PC-3 (cell line): ENCODE measurements at regions not wholly inside any gene's neighbourhood (a gene's known extent, or its start where the extent isn't known, plus 50 kb on each side); places are given as distances from the start of the nearest gene placed in this dataset.

Source experiments
- ATAC-seq: fragments of 200-7000 bp; cut with Tn5 transposase; 2 replicates; pipeline ENCODE4 v1.9.1; 2020; ENCODE audit warnings: mild to moderate bottlenecking, moderate library complexity
- BruUV-seq: library from RNA; stranded (reverse); fragments of 400-500 nt; replicated peaks from 2 replicates; lab custom pipeline; 2021; lab: Mats Ljungman, UMichigan
- CTCF ChIA-PET: fragments of 300-600 bp; sonication (Branson Sonifier 250); formaldehyde crosslinking; loops from one replicate; lab custom pipeline; 2022; ENCODE audit warnings: antibody characterized with exemption; lab: Charles Lee
- POLR2A ChIA-PET: fragments of 300-600 bp; sonication (Branson Sonifier 250); formaldehyde crosslinking; loops from one replicate; lab custom pipeline; 2022; ENCODE audit warnings: antibody characterized with exemption; ENCODE audit not compliant: unreplicated experiment; lab: Charles Lee
- DNase-seq: peaks from one replicate; pipeline ENCODE4 v3.0.0-alpha.2; 2015
- H2AFZ ChIP-seq: fragments of 300-600 bp; sonication (generic); 2 replicates; pipeline ENCODE4 v1.6.0; 2016; ENCODE audit warnings: antibody characterized with exemption, low read length
- H3F3A ChIP-seq: fragments of 300-600 bp; sonication (generic); one replicate; pipeline ENCODE4 v1.6.0; 2017; ENCODE audit warnings: antibody characterized with exemption, low read length, control low read depth, mild to moderate bottlenecking; ENCODE audit not compliant: unreplicated experiment
- H3K27ac ChIP-seq: fragments of 300-600 bp; sonication (generic); 2 replicates; pipeline ENCODE4 v1.5.1; 2016; ENCODE audit warnings: mild to moderate bottlenecking, low read length
- H3K27me3 ChIP-seq: fragments of 300-600 bp; sonication (generic); 2 replicates; pipeline ENCODE4 v1.6.1; 2016; ENCODE audit warnings: low read length, mixed read lengths
- H3K36me3 ChIP-seq: fragments of 300-600 bp; sonication (generic); 2 replicates; pipeline ENCODE4 v1.6.1; 2016; ENCODE audit warnings: low read depth, mixed run types, low read length, mixed read lengths
- H3K4me1 ChIP-seq: fragments of 300-600 bp; sonication (generic); 2 replicates; pipeline ENCODE4 v1.5.1; 2016; ENCODE audit warnings: low read length; ENCODE audit not compliant: insufficient read depth
- H3K4me2 ChIP-seq: fragments of 300-600 bp; sonication (generic); 2 replicates; pipeline ENCODE4 v1.6.0; 2016; ENCODE audit warnings: low read length
- H3K4me3 ChIP-seq: fragments of 300-600 bp; sonication (generic); 2 replicates; pipeline ENCODE4 v1.5.1; 2016; ENCODE audit warnings: mild to moderate bottlenecking, low read length, mixed read lengths
- H3K79me2 ChIP-seq: fragments of 300-600 bp; sonication (generic); 2 replicates; pipeline ENCODE4 v1.6.1; 2017; ENCODE audit warnings: low read length, mixed read lengths
- H3K9ac ChIP-seq: fragments of 300-600 bp; sonication (generic); 2 replicates; pipeline ENCODE4 v1.6.0; 2016; ENCODE audit warnings: mild to moderate bottlenecking, low read length
- H3K9me2 ChIP-seq: fragments of 300-600 bp; sonication (generic); replicated peaks from 2 replicates; pipeline ENCODE4 v1.6.1; 2016; ENCODE audit warnings: mixed run types, low read length, mixed read lengths
- H3K9me3 ChIP-seq: fragments of 300-600 bp; sonication (generic); 2 replicates; pipeline ENCODE4 v1.6.1; 2016; ENCODE audit warnings: low read length, mixed read lengths
- H4K20me1 ChIP-seq: fragments of 300-600 bp; sonication (generic); 2 replicates; pipeline ENCODE4 v1.6.1; 2016; ENCODE audit warnings: low read length, mixed read lengths
- EZH2 ChIP-seq: fragments of 300-600 bp; sonication (generic); IDR thresholded peaks from one replicate; pipeline ENCODE4 v1.6.1; 2017; ENCODE audit warnings: antibody characterized with exemption, mild to moderate bottlenecking, low read length; ENCODE audit not compliant: unreplicated experiment
- EZH2phosphoT487 ChIP-seq: fragments of 300-600 bp; sonication (generic); IDR thresholded peaks from 2 replicates; pipeline ENCODE4 v1.6.1; 2018; ENCODE audit warnings: mild to moderate bottlenecking, antibody characterized with exemption, low read length, borderline replicate concordance
- intact Hi-C: fragments of 100-400 bp; cut with micrococcal nuclease; formaldehyde crosslinking; loops from 2 replicates; pipeline ENCODE4 v1.9.0; 2023
- TF ChIP-seq, protein P1 (sequence below): fragments of 300-600 bp; sonication (generic); conservative IDR thresholded peaks from 2 replicates; pipeline ENCODE4 v1.5.1; 2017; ENCODE audit warnings: antibody characterized with exemption, low read depth, mild to moderate bottlenecking, low read length

DNA sequence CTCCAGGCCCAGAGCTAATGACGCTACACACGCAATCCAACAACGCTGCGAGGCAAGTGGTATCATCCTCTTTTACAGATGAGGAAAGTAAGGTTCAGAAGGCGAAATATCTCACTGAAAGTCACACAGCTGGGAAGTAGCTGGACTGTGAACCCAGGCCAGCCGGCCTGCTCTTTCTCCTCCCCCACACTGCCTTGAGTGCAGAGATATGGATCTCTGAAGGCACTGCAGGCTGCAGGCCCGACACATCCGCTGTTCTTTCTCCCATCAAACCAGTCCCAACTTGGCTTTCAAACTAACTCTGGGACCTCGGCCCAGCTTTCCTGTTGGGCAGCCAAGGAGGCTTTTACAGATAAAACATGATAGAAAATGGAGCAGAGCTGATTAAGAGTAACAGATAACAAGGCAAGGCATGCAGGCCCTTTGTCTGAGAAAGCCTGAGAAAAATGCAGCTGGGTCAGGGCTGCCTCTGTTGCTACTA is 64.0 kb upstream of the PTPRJ start:
- no peak overlapping the region for H3K4me2 ChIP-seq
- no peak for ATAC-seq
- peaks cover 9% of the 10 kb centered on the region for H3K4me1 ChIP-seq

GRCh38 chr11:47915783-47916182 is 64.6 kb upstream of the PTPRJ start:
- intact Hi-C loops, result no loop called here
- no peak overlapping the region for H3K4me2 ChIP-seq
- ChIA-PET CTCF (no interaction called here), POLR2A (no interaction called here)
- H3K9me2 ChIP-seq, result no peaks in the 10 kb centered on the region
- DNase-seq (no peak), ATAC-seq (no peak)
- no peaks in the 10 kb centered on the region for H4K20me1 ChIP-seq
- H3K36me3 ChIP-seq, result no peaks in the 10 kb centered on the region
- TF ChIP-seq, protein P1, sequence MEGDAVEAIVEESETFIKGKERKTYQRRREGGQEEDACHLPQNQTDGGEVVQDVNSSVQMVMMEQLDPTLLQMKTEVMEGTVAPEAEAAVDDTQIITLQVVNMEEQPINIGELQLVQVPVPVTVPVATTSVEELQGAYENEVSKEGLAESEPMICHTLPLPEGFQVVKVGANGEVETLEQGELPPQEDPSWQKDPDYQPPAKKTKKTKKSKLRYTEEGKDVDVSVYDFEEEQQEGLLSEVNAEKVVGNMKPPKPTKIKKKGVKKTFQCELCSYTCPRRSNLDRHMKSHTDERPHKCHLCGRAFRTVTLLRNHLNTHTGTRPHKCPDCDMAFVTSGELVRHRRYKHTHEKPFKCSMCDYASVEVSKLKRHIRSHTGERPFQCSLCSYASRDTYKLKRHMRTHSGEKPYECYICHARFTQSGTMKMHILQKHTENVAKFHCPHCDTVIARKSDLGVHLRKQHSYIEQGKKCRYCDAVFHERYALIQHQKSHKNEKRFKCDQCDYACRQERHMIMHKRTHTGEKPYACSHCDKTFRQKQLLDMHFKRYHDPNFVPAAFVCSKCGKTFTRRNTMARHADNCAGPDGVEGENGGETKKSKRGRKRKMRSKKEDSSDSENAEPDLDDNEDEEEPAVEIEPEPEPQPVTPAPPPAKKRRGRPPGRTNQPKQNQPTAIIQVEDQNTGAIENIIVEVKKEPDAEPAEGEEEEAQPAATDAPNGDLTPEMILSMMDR, result no peak
- TF ChIP-seq EZH2phosphoT487, result no peak
- TF ChIP-seq EZH2, result no peak
- no peak overlapping the region for H3K27ac ChIP-seq
- H3K79me2 ChIP-seq, result no peaks in the 10 kb centered on the region
- H2AFZ ChIP-seq, result no peak overlapping the region
- H3F3A ChIP-seq, result no peaks in the 10 kb centered on the region
- H3K27me3 ChIP-seq, result no peaks in the 10 kb centered on the region
- H3K9ac ChIP-seq, result no peak overlapping the region
- H3K4me1 ChIP-seq, result peaks cover 9% of the 10 kb centered on the region
- H3K9me3 ChIP-seq, result no peaks in the 10 kb centered on the region
- BruUV-seq, result no TSS peak
- no peak overlapping the region for H3K4me3 ChIP-seq

More for the DNA sequence above, 64.0 kb upstream of the PTPRJ start:
- POLR2A ChIA-PET, result no interaction called here
- no peaks in the 10 kb centered on the region for H3K9me2 ChIP-seq
- H3K27me3 ChIP-seq, result no peaks in the 10 kb centered on the region
- no peak overlapping the region for H3K27ac ChIP-seq
- no peaks in the 10 kb centered on the region for H3F3A ChIP-seq
- H3K9me3 ChIP-seq, result no peaks in the 10 kb centered on the region
- H3K36me3 ChIP-seq, result no peaks in the 10 kb centered on the region
- H2AFZ ChIP-seq, result no peak overlapping the region
- BruUV-seq, result no TSS peak
- intact Hi-C loops, result no loop called here
- H3K9ac ChIP-seq, result no peak overlapping the region
- H4K20me1 ChIP-seq, result no peaks in the 10 kb centered on the region
- no peak overlapping the region for H3K4me3 ChIP-seq
- CTCF ChIA-PET, result no interaction called here
- no peak for DNase-seq
- no peak for TF ChIP-seq EZH2
- TF ChIP-seq, protein P1, result no peak
- TF ChIP-seq EZH2phosphoT487, result no peak
- no peaks in the 10 kb centered on the region for H3K79me2 ChIP-seq

GRCh38 chr11:47915374-47915773 is 65.0 kb upstream of the PTPRJ start:
- Histone ChIP-seq H3K9ac (no peak overlapping the region), H3K4me1 (peaks cover 9% of the 10 kb centered on the region), H3K27me3 (no peaks in the 10 kb centered on the region), H3K4me3 (no peak overlapping the region), H3K36me3 (no peaks in the 10 kb centered on the region), H3K9me3 (no peaks in the 10 kb centered on the region), H3F3A (no peaks in the 10 kb centered on the region), H4K20me1 (no peaks in the 10 kb centered on the region), H2AFZ (no peak overlapping the region), H3K9me2 (no peaks in the 10 kb centered on the region), H3K27ac (no peak overlapping the region), H3K4me2 (no peak overlapping the region), H3K79me2 (no peaks in the 10 kb centered on the region)
- BruUV-seq, result no TSS peak
- POLR2A ChIA-PET, result no interaction called here
- DNase-seq (no peak), ATAC-seq (no peak)
- TF ChIP-seq EZH2phosphoT487 (no peak), EZH2 (no peak)
- TF ChIP-seq, protein P1, result no peak
- CTCF ChIA-PET, result no interaction called here
- intact Hi-C loops, result no loop called here
